C4-2B (cell line): ENCODE measurements at regions not wholly inside any gene's neighbourhood (a gene's known extent, or its start where the extent isn't known, plus 50 kb on each side); places are given as distances from the start of the nearest gene placed in this dataset.

Experiments
- ZFX ChIP-seq: fragments of 450-650 bp; IDR thresholded peaks from 2 replicates; pipeline ENCODE4 v1.6.1; 2017
- TF ChIP-seq, protein P1 (sequence below): fragments of 450-650 bp; conservative IDR thresholded peaks from 2 replicates; pipeline ENCODE4 v1.5.1; 2017; ENCODE audit warnings: mild to moderate bottlenecking

DNA sequence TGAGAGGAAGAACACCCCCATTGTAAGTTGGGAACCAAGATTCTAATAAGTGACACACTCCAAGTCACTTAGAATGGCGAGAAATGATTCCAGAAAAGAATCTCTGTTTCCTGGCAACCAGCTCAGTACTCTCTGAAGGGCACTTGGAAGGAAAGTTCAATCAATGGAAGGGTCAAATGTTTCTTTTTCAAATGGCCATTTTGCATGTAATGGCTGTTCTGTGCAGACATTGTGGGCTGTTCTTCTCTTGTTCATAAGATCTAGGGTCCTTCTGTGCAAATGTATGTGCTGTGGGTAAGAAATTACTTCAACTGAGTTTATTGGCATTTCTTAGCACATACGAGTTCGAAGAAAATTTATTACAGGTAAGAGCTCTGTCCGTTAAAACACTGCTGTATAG is 145.3 kb downstream of the EVX1 start:
- TF ChIP-seq, protein P1, sequence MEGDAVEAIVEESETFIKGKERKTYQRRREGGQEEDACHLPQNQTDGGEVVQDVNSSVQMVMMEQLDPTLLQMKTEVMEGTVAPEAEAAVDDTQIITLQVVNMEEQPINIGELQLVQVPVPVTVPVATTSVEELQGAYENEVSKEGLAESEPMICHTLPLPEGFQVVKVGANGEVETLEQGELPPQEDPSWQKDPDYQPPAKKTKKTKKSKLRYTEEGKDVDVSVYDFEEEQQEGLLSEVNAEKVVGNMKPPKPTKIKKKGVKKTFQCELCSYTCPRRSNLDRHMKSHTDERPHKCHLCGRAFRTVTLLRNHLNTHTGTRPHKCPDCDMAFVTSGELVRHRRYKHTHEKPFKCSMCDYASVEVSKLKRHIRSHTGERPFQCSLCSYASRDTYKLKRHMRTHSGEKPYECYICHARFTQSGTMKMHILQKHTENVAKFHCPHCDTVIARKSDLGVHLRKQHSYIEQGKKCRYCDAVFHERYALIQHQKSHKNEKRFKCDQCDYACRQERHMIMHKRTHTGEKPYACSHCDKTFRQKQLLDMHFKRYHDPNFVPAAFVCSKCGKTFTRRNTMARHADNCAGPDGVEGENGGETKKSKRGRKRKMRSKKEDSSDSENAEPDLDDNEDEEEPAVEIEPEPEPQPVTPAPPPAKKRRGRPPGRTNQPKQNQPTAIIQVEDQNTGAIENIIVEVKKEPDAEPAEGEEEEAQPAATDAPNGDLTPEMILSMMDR, result no peak
- no peak for TF ChIP-seq ZFX
